RCC 7860 (cell line): ENCODE measurements at regions not wholly inside any gene's neighbourhood (a gene's known extent, or its start where the extent isn't known, plus 50 kb on each side); places are given as distances from the start of the nearest gene placed in this dataset.

Experiments
- DNase-seq: peaks from one replicate; pipeline ENCODE4 v3.0.0-alpha.2; 2015; ENCODE audit warnings: low spot score
- FAIRE-seq: peaks from 2 replicates; lab custom pipeline; 2012; peaks lifted over from hg19 to GRCh38; lab: Jason Lieb, UNC

- DNase-seq = no peak
Observed at GRCh38 chr4:123786920-123787319, 390.3 kb downstream of the SPRY1 start.

GRCh38 chr4:123787512-123788080 is 391.0 kb downstream of the SPRY1 start:
- DNase-seq (no peak), FAIRE-seq (no peak)

More at GRCh38 chr4:123786920-123787319, 390.3 kb downstream of the SPRY1 start:
- FAIRE-seq = no peak

- FAIRE-seq (no peak), DNase-seq (no peak)
Observed at GRCh38 chr4:123788577-123788976, 392.0 kb downstream of the SPRY1 start.

GRCh38 chr4:123790681-123791080 is 394.1 kb downstream of the SPRY1 start:
- no peak for FAIRE-seq
- DNase-seq = no peak

GRCh38 chr4:123802082-123802645 is 405.6 kb downstream of the SPRY1 start:
- DNase-seq (no peak), FAIRE-seq (no peak)

- FAIRE-seq (no peak), DNase-seq (no peak)
Observed at GRCh38 chr4:123802933-123803332, 406.3 kb downstream of the SPRY1 start.

- FAIRE-seq (no peak), DNase-seq (no peak)
Observed at GRCh38 chr4:123804196-123804721, 407.7 kb downstream of the SPRY1 start.

- no peak for DNase-seq
- no peak for FAIRE-seq
Observed at GRCh38 chr4:123806056-123806455, 409.5 kb downstream of the SPRY1 start.

GRCh38 chr4:123807187-123807586 is 410.6 kb downstream of the SPRY1 start:
- DNase-seq (no peak), FAIRE-seq (no peak)

- DNase-seq (no peak), FAIRE-seq (no peak)
Observed at GRCh38 chr4:123807866-123808265, 411.3 kb downstream of the SPRY1 start.

GRCh38 chr4:123809864-123810263 is 413.3 kb downstream of the SPRY1 start:
- no peak for FAIRE-seq
- DNase-seq = no peak

GRCh38 chr4:123812066-123812390 is 415.4 kb downstream of the SPRY1 start:
- no peak for FAIRE-seq
- no peak for DNase-seq

GRCh38 chr4:123813901-123814300 is 417.3 kb downstream of the SPRY1 start:
- FAIRE-seq (no peak), DNase-seq (no peak)

- no peak for FAIRE-seq
- DNase-seq = no peak
Observed at GRCh38 chr4:123816462-123816861, 419.9 kb downstream of the SPRY1 start.

- FAIRE-seq (no peak), DNase-seq (no peak)
Observed at GRCh38 chr4:123817025-123817688, 420.6 kb downstream of the SPRY1 start.

- FAIRE-seq (no peak), DNase-seq (no peak)
Observed at GRCh38 chr4:123819362-123820035, 422.9 kb downstream of the SPRY1 start.

- FAIRE-seq (no peak), DNase-seq (no peak)
Observed at GRCh38 chr4:123821861-123822260, 425.3 kb downstream of the SPRY1 start.

GRCh38 chr4:123822353-123822752 is 425.8 kb downstream of the SPRY1 start:
- no peak for DNase-seq
- FAIRE-seq = no peak

GRCh38 chr4:123823244-123823643 is 426.6 kb downstream of the SPRY1 start:
- FAIRE-seq (no peak), DNase-seq (no peak)

GRCh38 chr4:123824524-123824923 is 427.9 kb downstream of the SPRY1 start:
- FAIRE-seq (no peak), DNase-seq (no peak)

GRCh38 chr4:123825596-123826291 is 429.1 kb downstream of the SPRY1 start:
- FAIRE-seq = no peak
- DNase-seq = no peak
